ENCODE measurements at regions not wholly inside any gene's neighbourhood (a gene's known extent, or its start where the extent isn't known, plus 50 kb on each side); places are given as distances from the start of the nearest gene placed in this dataset.

GRCh38 chr5:87069311-87069710, 198.4 kb upstream of the RASA1 start:
- DNase-seq, result no peak

GRCh38 chr5:87069974-87070608, 197.6 kb upstream of the RASA1 start:
- DNase-seq, result peak; percentile 30 to 83

GRCh38 chr5:87074072-87074471, 193.6 kb upstream of the RASA1 start:
- no peak for DNase-seq

- DNase-seq, result peak in 1 of 2 experiments; percentile 41
These were observed 192.6 kb upstream of the RASA1 start for GRCh38 chr5:87074934-87075541.

GRCh38 chr5:87076411-87076810, 191.3 kb upstream of the RASA1 start:
- no peak for DNase-seq

- no peak for DNase-seq
These were observed 190.8 kb upstream of the RASA1 start for GRCh38 chr5:87076931-87077330.

- no peak for DNase-seq
These were observed 188.5 kb upstream of the RASA1 start for GRCh38 chr5:87079219-87079618.

GRCh38 chr5:87081016-87081415, 186.7 kb upstream of the RASA1 start:
- DNase-seq, result no peak

GRCh38 chr5:87081511-87082372, 185.9 kb upstream of the RASA1 start:
- DNase-seq, result no peak

GRCh38 chr5:87094347-87094746, 173.3 kb upstream of the RASA1 start:
- DNase-seq, result no peak

GRCh38 chr5:87094833-87095232, 172.8 kb upstream of the RASA1 start:
- no peak for DNase-seq

GRCh38 chr5:87095787-87096186, 171.9 kb upstream of the RASA1 start:
- DNase-seq, result no peak

GRCh38 chr5:87097664-87098063, 170.0 kb upstream of the RASA1 start:
- no peak for DNase-seq

GRCh38 chr5:87099291-87099839, 168.3 kb upstream of the RASA1 start:
- no peak for DNase-seq

GRCh38 chr5:87099968-87100367, 167.7 kb upstream of the RASA1 start:
- DNase-seq, result no peak

GRCh38 chr5:87101321-87101720, 166.4 kb upstream of the RASA1 start:
- no peak for DNase-seq

- DNase-seq, result no peak
These were observed 164.8 kb upstream of the RASA1 start for GRCh38 chr5:87102841-87103240.

- no peak for DNase-seq
These were observed 163.9 kb upstream of the RASA1 start for GRCh38 chr5:87103616-87104287.

GRCh38 chr5:87105577-87105976, 162.1 kb upstream of the RASA1 start:
- no peak for DNase-seq

- no peak for DNase-seq
These were observed 157.9 kb upstream of the RASA1 start for GRCh38 chr5:87109746-87110145.

- no peak for DNase-seq
These were observed 157.0 kb upstream of the RASA1 start for GRCh38 chr5:87110721-87111120.

GRCh38 chr5:87113861-87114260, 153.8 kb upstream of the RASA1 start:
- peak; percentile 56 to 86 for DNase-seq

GRCh38 chr5:87114631-87115030, 153.1 kb upstream of the RASA1 start:
- no peak for DNase-seq

All from SW 1271 (cell line).